Amniotic epithelial cell (primary cell): ENCODE measurements at regions not wholly inside any gene's neighbourhood (a gene's known extent, or its start where the extent isn't known, plus 50 kb on each side); places are given as distances from the start of the nearest gene placed in this dataset.

ENCODE experiments used
- DNase-seq: peaks from one replicate; pipeline ENCODE4 v3.0.0-alpha.2; 2010; ENCODE audit warnings: low read depth

- DNase-seq: no peak
Observed at GRCh38 chr16:35386619-35387018, 1927.2 kb downstream of the TP53TG3F start.

- peak; percentile 14 for DNase-seq
Observed at GRCh38 chr16:35391328-35391727, 1931.9 kb downstream of the TP53TG3F start.

- no peak for DNase-seq
Observed at GRCh38 chr16:35398180-35398579, 1938.8 kb downstream of the TP53TG3F start.

GRCh38 chr16:35399133-35399532, 1939.7 kb downstream of the TP53TG3F start:
- no peak for DNase-seq

- DNase-seq: no peak
Observed at GRCh38 chr16:35404273-35404672, 1944.9 kb downstream of the TP53TG3F start.

GRCh38 chr16:35405526-35405925, 1946.1 kb downstream of the TP53TG3F start:
- no peak for DNase-seq

GRCh38 chr16:35409503-35409902, 1950.1 kb downstream of the TP53TG3F start:
- no peak for DNase-seq

- DNase-seq: no peak
Observed at GRCh38 chr16:35410438-35410837, 1951.0 kb downstream of the TP53TG3F start.

- DNase-seq: no peak
Observed at GRCh38 chr16:35411156-35411555, 1951.7 kb downstream of the TP53TG3F start.

GRCh38 chr16:35414139-35414538, 1954.7 kb downstream of the TP53TG3F start:
- no peak for DNase-seq

GRCh38 chr16:35414563-35414962, 1955.2 kb downstream of the TP53TG3F start:
- DNase-seq: no peak

GRCh38 chr16:35425270-35425669, 1965.9 kb downstream of the TP53TG3F start:
- DNase-seq: no peak

GRCh38 chr16:35431829-35432663, 1972.6 kb downstream of the TP53TG3F start:
- DNase-seq: no peak

GRCh38 chr16:35440875-35441274, 1981.5 kb downstream of the TP53TG3F start:
- no peak for DNase-seq

GRCh38 chr16:35447010-35447558, 1987.7 kb downstream of the TP53TG3F start:
- no peak for DNase-seq

- DNase-seq: no peak
Observed at GRCh38 chr16:35449663-35450062, 1990.3 kb downstream of the TP53TG3F start.

- DNase-seq: no peak
Observed at GRCh38 chr16:35450648-35451047, 1991.2 kb downstream of the TP53TG3F start.

GRCh38 chr16:35452471-35452870, 1993.1 kb downstream of the TP53TG3F start:
- no peak for DNase-seq

- no peak for DNase-seq
Observed at GRCh38 chr16:35463358-35463757, 2003.9 kb downstream of the TP53TG3F start.

GRCh38 chr16:35480361-35480760, 2020.9 kb downstream of the TP53TG3F start:
- no peak for DNase-seq

GRCh38 chr16:35480988-35481387, 2021.6 kb downstream of the TP53TG3F start:
- no peak for DNase-seq

- no peak for DNase-seq
Observed at GRCh38 chr16:35485915-35486314, 2026.5 kb downstream of the TP53TG3F start.

GRCh38 chr16:35492225-35492624, 2032.8 kb downstream of the TP53TG3F start:
- DNase-seq: no peak

- DNase-seq: no peak
Observed at GRCh38 chr16:35497399-35497798, 2038.0 kb downstream of the TP53TG3F start.
